ENCODE measurements at regions not wholly inside any gene's neighbourhood (a gene's known extent, or its start where the extent isn't known, plus 50 kb on each side); places are given as distances from the start of the nearest gene placed in this dataset.

GRCh38 chr6:164008902-164009301, 594.4 kb downstream of the QKI start:
- no peak overlapping the region for H3K4me3 ChIP-seq (ENCODE audit: low read depth, low read length)
- DNase-seq (ENCODE audit: low read depth): no peak
- TF ChIP-seq CTCF (IDR thresholded peaks at IDR 0.05; ENCODE audit: insufficient read depth, low read depth, low read length, missing control alignments): no peak

- DNase-seq (ENCODE audit: low read depth): no peak
- no peak for TF ChIP-seq CTCF (IDR thresholded peaks at IDR 0.05; ENCODE audit: insufficient read depth, low read depth, low read length, missing control alignments)
- no peak overlapping the region for H3K4me3 ChIP-seq (ENCODE audit: low read depth, low read length)
Measured at GRCh38 chr6:164007881-164008280, 593.4 kb downstream of the QKI start.

GRCh38 chr6:164006459-164006858, 591.9 kb downstream of the QKI start:
- no peak for TF ChIP-seq CTCF (IDR thresholded peaks at IDR 0.05; ENCODE audit: insufficient read depth, low read depth, low read length, missing control alignments)
- no peak overlapping the region for H3K4me3 ChIP-seq (ENCODE audit: low read depth, low read length)

GRCh38 chr6:164005004-164005711, 590.6 kb downstream of the QKI start:
- no peak for TF ChIP-seq CTCF (IDR thresholded peaks at IDR 0.05; ENCODE audit: insufficient read depth, low read depth, low read length, missing control alignments)
- no peak overlapping the region for H3K4me3 ChIP-seq (ENCODE audit: low read depth, low read length)
- no peak for DNase-seq (ENCODE audit: low read depth)

More at GRCh38 chr6:164006459-164006858, 591.9 kb downstream of the QKI start:
- DNase-seq (ENCODE audit: low read depth): no peak

GRCh38 chr6:164000276-164000675, 585.8 kb downstream of the QKI start:
- no peak for TF ChIP-seq CTCF (IDR thresholded peaks at IDR 0.05; ENCODE audit: insufficient read depth, low read depth, low read length, missing control alignments)
- DNase-seq (ENCODE audit: low read depth): no peak
- no peak overlapping the region for H3K4me3 ChIP-seq (ENCODE audit: low read depth, low read length)

GRCh38 chr6:163999475-164000125, 585.1 kb downstream of the QKI start:
- no peak for TF ChIP-seq CTCF (IDR thresholded peaks at IDR 0.05; ENCODE audit: insufficient read depth, low read depth, low read length, missing control alignments)

More at GRCh38 chr6:163999475-164000125, 585.1 kb downstream of the QKI start:
- H3K4me3 ChIP-seq (ENCODE audit: low read depth, low read length): no peak overlapping the region
- DNase-seq (ENCODE audit: low read depth): no peak
